WTC11 (cell line): ENCODE measurements at regions not wholly inside any gene's neighbourhood (a gene's known extent, or its start where the extent isn't known, plus 50 kb on each side); places are given as distances from the start of the nearest gene placed in this dataset.

Experiments
- CREB1 ChIP-seq: sonication (generic); formaldehyde crosslinking; IDR thresholded peaks from 2 replicates; pipeline ENCODE4 v1.8.0; 2023; ENCODE audit warnings: mild to moderate bottlenecking, missing genetic modification reagents
- NFYB ChIP-seq: sonication (generic); formaldehyde crosslinking; conservative IDR thresholded peaks from 2 replicates; pipeline ENCODE4 v1.8.0; 2022; ENCODE audit warnings: low read depth, missing genetic modification reagents
- NR3C1 ChIP-seq: sonication (generic); formaldehyde crosslinking; conservative IDR thresholded peaks from 2 replicates; pipeline ENCODE4 v1.8.1; 2023; ENCODE audit warnings: low read depth, mild to moderate bottlenecking, missing genetic modification reagents
- TEAD1 ChIP-seq: sonication (generic); formaldehyde crosslinking; IDR thresholded peaks from 2 replicates; pipeline ENCODE4 v1.8.0; 2022; ENCODE audit warnings: mild to moderate bottlenecking, missing genetic modification reagents
- ZNF138 ChIP-seq: sonication (generic); formaldehyde crosslinking; conservative IDR thresholded peaks from 2 replicates; pipeline ENCODE4 v1.8.1; 2022; ENCODE audit warnings: mild to moderate bottlenecking, moderate library complexity, missing genetic modification reagents
- TF ChIP-seq, protein P1 (sequence below): sonication (generic); formaldehyde crosslinking; IDR thresholded peaks from 2 replicates; pipeline ENCODE4 v1.8.0; 2022; ENCODE audit warnings: mild to moderate bottlenecking, missing genetic modification reagents
- TF ChIP-seq, protein P2 (sequence below): sonication (generic); formaldehyde crosslinking; IDR thresholded peaks from 2 replicates; pipeline ENCODE4 v1.8.0; 2022; ENCODE audit warnings: mild to moderate bottlenecking, missing genetic modification reagents
- TF ChIP-seq, protein P3 (sequence below): fragments of 200-600 bp; IDR thresholded peaks from 2 replicates; pipeline ENCODE4 v1.8.0; 2022; ENCODE audit warnings: antibody characterized with exemption

DNA sequence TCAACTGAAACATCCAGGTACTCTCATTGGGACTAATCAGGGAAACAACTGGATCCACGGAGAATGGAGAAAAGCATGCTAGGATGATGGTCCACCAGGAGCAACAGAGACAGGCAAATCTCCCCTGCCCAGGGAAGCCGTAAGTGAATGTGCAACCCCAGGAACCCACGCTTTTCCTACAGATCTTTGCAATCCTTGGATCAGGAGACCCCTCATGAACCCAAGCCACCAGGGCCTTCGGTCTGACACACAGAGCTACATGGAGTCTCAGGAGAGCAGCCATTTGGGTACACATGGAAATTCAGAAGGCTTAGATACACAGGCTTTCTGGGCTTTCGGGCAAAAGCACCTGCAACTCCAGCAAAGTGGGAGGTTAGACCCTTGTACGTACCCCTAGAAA is 122.1 kb upstream of the PTCHD4 start:
- TF ChIP-seq TEAD1 (CRISPR knock-in tag) = no peak
- TF ChIP-seq, protein P1, sequence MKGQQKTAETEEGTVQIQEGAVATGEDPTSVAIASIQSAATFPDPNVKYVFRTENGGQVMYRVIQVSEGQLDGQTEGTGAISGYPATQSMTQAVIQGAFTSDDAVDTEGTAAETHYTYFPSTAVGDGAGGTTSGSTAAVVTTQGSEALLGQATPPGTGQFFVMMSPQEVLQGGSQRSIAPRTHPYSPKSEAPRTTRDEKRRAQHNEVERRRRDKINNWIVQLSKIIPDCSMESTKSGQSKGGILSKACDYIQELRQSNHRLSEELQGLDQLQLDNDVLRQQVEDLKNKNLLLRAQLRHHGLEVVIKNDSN (CRISPR knock-in tag) = no peak
- TF ChIP-seq NFYB (CRISPR knock-in tag) = no peak
- TF ChIP-seq ZNF138 (CRISPR knock-in tag) = no peak
- TF ChIP-seq, protein P2, sequence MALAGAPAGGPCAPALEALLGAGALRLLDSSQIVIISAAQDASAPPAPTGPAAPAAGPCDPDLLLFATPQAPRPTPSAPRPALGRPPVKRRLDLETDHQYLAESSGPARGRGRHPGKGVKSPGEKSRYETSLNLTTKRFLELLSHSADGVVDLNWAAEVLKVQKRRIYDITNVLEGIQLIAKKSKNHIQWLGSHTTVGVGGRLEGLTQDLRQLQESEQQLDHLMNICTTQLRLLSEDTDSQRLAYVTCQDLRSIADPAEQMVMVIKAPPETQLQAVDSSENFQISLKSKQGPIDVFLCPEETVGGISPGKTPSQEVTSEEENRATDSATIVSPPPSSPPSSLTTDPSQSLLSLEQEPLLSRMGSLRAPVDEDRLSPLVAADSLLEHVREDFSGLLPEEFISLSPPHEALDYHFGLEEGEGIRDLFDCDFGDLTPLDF (CRISPR knock-in tag) = no peak
- TF ChIP-seq, protein P3, sequence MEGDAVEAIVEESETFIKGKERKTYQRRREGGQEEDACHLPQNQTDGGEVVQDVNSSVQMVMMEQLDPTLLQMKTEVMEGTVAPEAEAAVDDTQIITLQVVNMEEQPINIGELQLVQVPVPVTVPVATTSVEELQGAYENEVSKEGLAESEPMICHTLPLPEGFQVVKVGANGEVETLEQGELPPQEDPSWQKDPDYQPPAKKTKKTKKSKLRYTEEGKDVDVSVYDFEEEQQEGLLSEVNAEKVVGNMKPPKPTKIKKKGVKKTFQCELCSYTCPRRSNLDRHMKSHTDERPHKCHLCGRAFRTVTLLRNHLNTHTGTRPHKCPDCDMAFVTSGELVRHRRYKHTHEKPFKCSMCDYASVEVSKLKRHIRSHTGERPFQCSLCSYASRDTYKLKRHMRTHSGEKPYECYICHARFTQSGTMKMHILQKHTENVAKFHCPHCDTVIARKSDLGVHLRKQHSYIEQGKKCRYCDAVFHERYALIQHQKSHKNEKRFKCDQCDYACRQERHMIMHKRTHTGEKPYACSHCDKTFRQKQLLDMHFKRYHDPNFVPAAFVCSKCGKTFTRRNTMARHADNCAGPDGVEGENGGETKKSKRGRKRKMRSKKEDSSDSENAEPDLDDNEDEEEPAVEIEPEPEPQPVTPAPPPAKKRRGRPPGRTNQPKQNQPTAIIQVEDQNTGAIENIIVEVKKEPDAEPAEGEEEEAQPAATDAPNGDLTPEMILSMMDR = no peak
- no peak for TF ChIP-seq NR3C1 (CRISPR knock-in tag)
- no peak for TF ChIP-seq CREB1
